Calu3 (cell line): ENCODE measurements at regions not wholly inside any gene's neighbourhood (a gene's known extent, or its start where the extent isn't known, plus 50 kb on each side); places are given as distances from the start of the nearest gene placed in this dataset.
"Not testable (repeated sequence)": the region's sequence is repeated elsewhere in the genome, so short reads cannot be mapped to it uniquely, and the experiment has no call there.

ENCODE experiments used
- BruUV-seq: library from RNA; stranded (reverse); fragments of 400-500 nt; replicated peaks from 2 replicates; lab custom pipeline; 2021; lab: Mats Ljungman, UMichigan
- CTCF ChIA-PET: fragments of 300-600 bp; sonication (Branson Sonifier 250); formaldehyde crosslinking; loops from one replicate; lab custom pipeline; 2022; ENCODE audit warnings: antibody characterized with exemption; lab: Charles Lee
- DNase-seq: peaks from one replicate; pipeline ENCODE4 v3.0.0; 2022
- H3K27ac Mint-ChIP-seq: one replicate; pipeline ENCODE4 v1.8.0; 2022; ENCODE audit warnings: mixed read lengths; ENCODE audit not compliant: unreplicated experiment
- H3K27me3 Mint-ChIP-seq: one replicate; pipeline ENCODE4 v1.8.0; 2022; ENCODE audit warnings: mixed read lengths; ENCODE audit not compliant: unreplicated experiment
- H3K36me3 Mint-ChIP-seq: one replicate; pipeline ENCODE4 v1.8.0; 2022; ENCODE audit warnings: mild to moderate bottlenecking, moderate library complexity, mixed read lengths; ENCODE audit not compliant: insufficient read depth, unreplicated experiment
- H3K4me1 Mint-ChIP-seq: one replicate; pipeline ENCODE4 v1.8.0; 2022; ENCODE audit warnings: mild to moderate bottlenecking, low read depth, mixed read lengths; ENCODE audit not compliant: unreplicated experiment
- H3K4me3 Mint-ChIP-seq: one replicate; pipeline ENCODE4 v1.8.0; 2022; ENCODE audit warnings: mild to moderate bottlenecking, low read depth, moderate library complexity, mixed read lengths; ENCODE audit not compliant: unreplicated experiment
- H3K9me3 Mint-ChIP-seq: one replicate; pipeline ENCODE4 v1.8.0; 2022; ENCODE audit warnings: low read depth, mixed read lengths; ENCODE audit not compliant: unreplicated experiment
- intact Hi-C: fragments of 100-400 bp; cut with micrococcal nuclease; formaldehyde crosslinking; loops from one replicate; pipeline ENCODE4 v1.10.0; 2022; ENCODE audit not compliant: unreplicated experiment
- TF ChIP-seq, protein P1 (sequence below): fragments of 200-600 bp; IDR thresholded peaks from one replicate; pipeline ENCODE4 v1.8.0; 2022; ENCODE audit warnings: antibody characterized with exemption; ENCODE audit not compliant: unreplicated experiment

DNA sequence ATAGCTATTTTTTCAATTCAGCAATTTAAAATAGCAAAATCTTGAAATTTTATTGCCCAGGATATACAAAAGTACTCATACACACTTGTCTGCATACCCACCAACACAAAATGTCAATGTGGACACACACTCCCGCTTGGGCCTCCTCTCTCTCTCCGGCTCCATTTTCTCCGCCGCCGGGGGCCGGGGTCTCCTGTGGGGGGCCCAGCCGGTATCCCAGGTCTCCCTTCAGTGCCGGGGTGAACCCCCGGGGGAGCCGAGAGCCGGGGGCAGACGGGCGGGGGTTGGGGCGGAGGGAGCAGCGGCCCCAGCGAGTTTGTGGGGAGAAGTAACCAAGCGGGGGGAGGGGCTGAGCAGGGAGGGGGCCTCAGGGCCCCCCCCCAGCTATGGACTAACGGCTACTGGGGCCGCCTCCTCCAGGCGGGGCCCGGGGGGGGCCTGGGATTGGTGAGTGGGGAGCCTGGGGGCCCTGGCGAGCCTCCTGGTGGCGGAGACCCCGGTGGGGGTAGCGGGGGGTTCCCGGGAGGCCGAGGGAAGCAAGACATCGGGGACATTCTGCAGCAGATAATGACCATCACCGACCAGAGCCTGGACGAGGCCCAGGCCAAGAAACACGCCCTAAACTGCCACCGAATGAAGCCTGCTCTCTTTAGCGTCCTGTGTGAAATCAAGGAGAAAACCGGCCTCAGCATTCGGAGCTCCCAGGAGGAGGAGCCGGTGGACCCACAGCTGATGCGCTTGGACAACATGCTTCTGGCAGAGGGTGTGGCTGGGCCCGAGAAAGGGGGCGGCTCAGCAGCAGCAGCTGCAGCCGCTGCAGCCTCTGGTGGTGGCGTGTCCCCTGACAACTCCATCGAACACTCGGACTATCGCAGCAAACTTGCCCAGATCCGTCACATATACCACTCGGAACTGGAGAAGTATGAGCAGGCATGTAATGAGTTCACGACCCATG, 56.6 kb downstream of the CHST2 start:
- H3K27me3 Mint-ChIP-seq = peaks cover 46% of the 10 kb centered on the region
- H3K27ac Mint-ChIP-seq, BruUV-seq, CTCF ChIA-PET, intact Hi-C loops, H3K4me3 Mint-ChIP-seq, H3K36me3 Mint-ChIP-seq, H3K4me1 Mint-ChIP-seq, DNase-seq, H3K9me3 Mint-ChIP-seq: not testable (repeated sequence)

DNA sequence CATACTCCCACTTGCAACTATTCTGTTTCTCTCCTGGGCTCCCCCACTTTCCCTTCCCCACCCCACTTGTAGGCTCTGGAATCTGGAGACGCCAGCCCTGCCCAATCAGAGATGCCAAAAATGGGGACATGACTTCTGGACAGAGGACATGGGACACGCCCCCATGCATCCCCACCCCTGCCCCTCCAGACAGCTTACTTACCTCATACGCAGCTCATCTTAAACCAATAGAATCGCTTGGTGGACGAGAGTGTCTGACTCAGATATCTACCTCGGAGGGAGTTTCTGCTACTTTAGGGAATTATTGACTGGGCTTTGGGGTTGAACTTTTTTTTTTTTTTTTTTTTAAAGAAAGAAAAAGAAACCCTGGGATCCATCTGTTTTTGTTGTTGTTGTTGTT, 58.4 kb downstream of the CHST2 start:
- peaks cover 29% of the 10 kb centered on the region for H3K27me3 Mint-ChIP-seq
- H3K36me3 Mint-ChIP-seq, DNase-seq, H3K27ac Mint-ChIP-seq, intact Hi-C loops, BruUV-seq, H3K4me3 Mint-ChIP-seq, H3K9me3 Mint-ChIP-seq, H3K4me1 Mint-ChIP-seq: not testable (repeated sequence)
- CTCF ChIA-PET = interaction anchor here (0.6 kb wide), 1 partner anchor 474 kb away, joined by 5 read pairs; no protein-coding TSS in a partner anchor

DNA sequence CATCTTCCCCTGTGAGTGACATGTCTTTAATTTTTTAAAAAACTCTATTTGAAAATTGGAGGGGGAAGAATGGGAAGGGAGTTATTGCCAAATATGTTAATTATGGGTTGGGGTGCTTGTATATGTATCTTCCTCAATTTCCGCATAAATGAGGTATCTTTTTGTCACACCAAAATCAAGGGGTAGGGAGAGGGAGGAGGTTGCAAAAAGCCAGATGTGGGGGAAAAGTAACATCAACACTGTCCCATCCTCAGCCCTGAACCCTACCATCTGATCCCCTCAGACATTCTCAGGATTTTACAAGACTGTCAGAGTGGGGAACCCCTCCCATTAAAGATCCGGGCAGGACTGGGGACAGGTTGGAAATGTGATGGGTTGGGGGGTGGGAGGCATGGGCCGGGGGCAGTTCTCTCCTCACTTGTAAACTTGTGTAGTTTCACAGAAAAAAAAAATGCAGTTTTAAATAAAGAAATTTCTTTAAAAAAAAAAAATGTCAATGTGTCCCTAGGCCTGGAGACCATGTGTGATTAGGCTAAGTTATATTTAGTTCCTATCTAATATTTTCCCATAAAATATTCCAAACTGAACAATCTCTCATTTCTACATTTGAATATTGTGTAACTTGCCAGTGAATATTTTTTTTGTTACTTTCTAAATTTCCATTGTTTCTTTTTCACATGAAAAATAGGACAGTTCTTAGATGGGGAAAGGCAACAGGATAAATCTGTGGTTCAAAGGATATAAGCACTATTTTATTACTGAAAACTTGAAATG, 59.4 kb downstream of the CHST2 start:
- H3K36me3 Mint-ChIP-seq, BruUV-seq, CTCF ChIA-PET, H3K9me3 Mint-ChIP-seq, DNase-seq, H3K4me1 Mint-ChIP-seq, H3K4me3 Mint-ChIP-seq, intact Hi-C loops, H3K27ac Mint-ChIP-seq: not testable (repeated sequence)
- H3K27me3 Mint-ChIP-seq = peaks cover 29% of the 10 kb centered on the region

DNA sequence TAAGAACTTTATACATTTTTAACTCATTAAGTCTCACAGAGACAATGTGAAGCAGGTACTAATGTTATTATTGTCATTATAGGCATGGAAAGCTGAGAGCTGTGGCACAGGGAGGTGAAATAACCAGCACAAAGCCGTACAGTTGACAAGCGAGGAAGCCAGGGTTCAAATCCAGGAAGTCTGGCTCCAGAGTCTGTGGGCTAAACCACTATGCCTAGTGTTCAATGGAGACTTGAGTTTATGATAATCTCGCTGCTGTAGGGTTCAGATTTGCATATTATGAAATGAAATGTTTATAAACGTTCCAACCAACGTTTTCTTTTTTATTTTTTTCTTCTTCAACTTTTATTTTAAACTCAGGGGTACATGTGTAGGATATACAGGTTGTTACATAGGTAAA, 60.0 kb downstream of the CHST2 start:
- no peak overlapping the region for H3K27ac Mint-ChIP-seq
- H3K9me3 Mint-ChIP-seq = no peaks in the 10 kb centered on the region
- no peaks in the 10 kb centered on the region for H3K4me1 Mint-ChIP-seq
- H3K36me3 Mint-ChIP-seq = no peaks in the 10 kb centered on the region
- intact Hi-C loops = no loop called here
- CTCF ChIA-PET = no interaction called here
- TF ChIP-seq, protein P1, sequence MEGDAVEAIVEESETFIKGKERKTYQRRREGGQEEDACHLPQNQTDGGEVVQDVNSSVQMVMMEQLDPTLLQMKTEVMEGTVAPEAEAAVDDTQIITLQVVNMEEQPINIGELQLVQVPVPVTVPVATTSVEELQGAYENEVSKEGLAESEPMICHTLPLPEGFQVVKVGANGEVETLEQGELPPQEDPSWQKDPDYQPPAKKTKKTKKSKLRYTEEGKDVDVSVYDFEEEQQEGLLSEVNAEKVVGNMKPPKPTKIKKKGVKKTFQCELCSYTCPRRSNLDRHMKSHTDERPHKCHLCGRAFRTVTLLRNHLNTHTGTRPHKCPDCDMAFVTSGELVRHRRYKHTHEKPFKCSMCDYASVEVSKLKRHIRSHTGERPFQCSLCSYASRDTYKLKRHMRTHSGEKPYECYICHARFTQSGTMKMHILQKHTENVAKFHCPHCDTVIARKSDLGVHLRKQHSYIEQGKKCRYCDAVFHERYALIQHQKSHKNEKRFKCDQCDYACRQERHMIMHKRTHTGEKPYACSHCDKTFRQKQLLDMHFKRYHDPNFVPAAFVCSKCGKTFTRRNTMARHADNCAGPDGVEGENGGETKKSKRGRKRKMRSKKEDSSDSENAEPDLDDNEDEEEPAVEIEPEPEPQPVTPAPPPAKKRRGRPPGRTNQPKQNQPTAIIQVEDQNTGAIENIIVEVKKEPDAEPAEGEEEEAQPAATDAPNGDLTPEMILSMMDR = no peak
- no peak for DNase-seq
- no TSS peak for BruUV-seq
- no peak overlapping the region for H3K4me3 Mint-ChIP-seq
- H3K27me3 Mint-ChIP-seq = peaks cover 26% of the 10 kb centered on the region

DNA sequence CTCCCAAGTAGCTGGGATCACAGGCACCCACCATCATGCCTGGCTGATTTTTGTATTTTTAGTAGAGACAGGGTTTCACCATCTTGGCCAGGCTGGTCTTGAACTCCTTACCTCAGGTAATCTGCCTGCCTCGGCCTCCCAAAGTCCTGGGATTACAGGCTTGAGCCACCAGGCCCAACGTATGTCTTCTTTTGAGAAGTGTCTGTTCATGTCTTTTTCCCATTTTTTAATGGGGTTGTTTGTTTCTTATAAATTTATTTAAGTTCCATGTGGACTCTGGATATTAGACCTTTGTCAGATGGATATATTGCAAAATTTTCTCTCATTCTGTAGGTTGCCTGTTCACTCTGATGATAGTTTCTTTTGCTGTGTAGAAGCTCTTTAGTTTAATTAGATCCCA, 61.3 kb downstream of the CHST2 start:
- H3K4me1 Mint-ChIP-seq, intact Hi-C loops, BruUV-seq, H3K36me3 Mint-ChIP-seq, H3K9me3 Mint-ChIP-seq, DNase-seq, H3K4me3 Mint-ChIP-seq, CTCF ChIA-PET, H3K27ac Mint-ChIP-seq: not testable (repeated sequence)
- peaks cover 26% of the 10 kb centered on the region for H3K27me3 Mint-ChIP-seq

- H3K27me3 Mint-ChIP-seq = peaks cover 26% of the 10 kb centered on the region
- intact Hi-C loops, H3K4me1 Mint-ChIP-seq, H3K9me3 Mint-ChIP-seq, H3K4me3 Mint-ChIP-seq, H3K27ac Mint-ChIP-seq, H3K36me3 Mint-ChIP-seq, BruUV-seq, DNase-seq, CTCF ChIA-PET: not testable (repeated sequence)
Measured at GRCh38 chr3:143181977-143182376, 62.4 kb downstream of the CHST2 start.
